RWPE2 (cell line): ENCODE measurements at regions not wholly inside any gene's neighbourhood (a gene's known extent, or its start where the extent isn't known, plus 50 kb on each side); places are given as distances from the start of the nearest gene placed in this dataset.

ENCODE experiments used
- ATAC-seq: fragments of 200-7000 bp; cut with Tn5 transposase; 3 replicates; pipeline ENCODE4 v1.9.1; 2021; ENCODE audit warnings: low read depth
- DNase-seq: peaks from one replicate; pipeline ENCODE4 v3.0.0-alpha.2; 2020; ENCODE audit warnings: low spot score
- H3K27ac ChIP-seq: fragments of 450-650 bp; 2 replicates; pipeline ENCODE4 v1.5.1; 2017; ENCODE audit warnings: mild to moderate bottlenecking; ENCODE audit not compliant: poor library complexity, severe bottlenecking
- H3K27me3 ChIP-seq: fragments of 250-450 bp; sonication (Bioruptor Pico); 2 replicates; pipeline ENCODE4 v1.5.1; 2021; ENCODE audit warnings: mild to moderate bottlenecking, moderate library complexity; ENCODE audit not compliant: insufficient read depth, poor library complexity, severe bottlenecking
- H3K36me3 ChIP-seq: fragments of 250-450 bp; sonication (Bioruptor Pico); 2 replicates; pipeline ENCODE4 v1.5.1; 2020; ENCODE audit warnings: low read depth, mild to moderate bottlenecking, moderate library complexity
- H3K4me1 ChIP-seq: fragments of 250-450 bp; sonication (Bioruptor Pico); 2 replicates; pipeline ENCODE4 v1.5.1; 2021; ENCODE audit warnings: mild to moderate bottlenecking, moderate library complexity; ENCODE audit not compliant: insufficient read depth, poor library complexity, severe bottlenecking
- H3K4me3 ChIP-seq: fragments of 250-450 bp; sonication (Bioruptor Pico); 2 replicates; pipeline ENCODE4 v1.5.1; 2021; ENCODE audit warnings: mild to moderate bottlenecking, moderate library complexity; ENCODE audit not compliant: severe bottlenecking
- H3K9me3 ChIP-seq: fragments of 250-450 bp; sonication (Bioruptor Pico); 2 replicates; pipeline ENCODE4 v1.5.1; 2021; ENCODE audit warnings: mild to moderate bottlenecking, moderate library complexity; ENCODE audit not compliant: severe bottlenecking
- CTCF ChIP-seq: fragments of 450-650 bp; IDR thresholded peaks from one replicate; pipeline ENCODE4 v1.5.1; 2017; ENCODE audit warnings: mild to moderate bottlenecking, moderate library complexity; ENCODE audit not compliant: poor library complexity, severe bottlenecking

GRCh38 chr2:8024506-8024905 is 657.4 kb upstream of the ID2 start:
- no peak for TF ChIP-seq CTCF
- Histone ChIP-seq H3K36me3 (no peaks in the 10 kb centered on the region), H3K4me3 (no peak overlapping the region), H3K27ac (no peak overlapping the region), H3K9me3 (no peaks in the 10 kb centered on the region), H3K4me1 (no peaks in the 10 kb centered on the region), H3K27me3 (no peaks in the 10 kb centered on the region)
- ATAC-seq, result no peak
- no peak for DNase-seq

GRCh38 chr2:8026381-8026780 is 655.5 kb upstream of the ID2 start:
- Histone ChIP-seq H3K4me1 (no peaks in the 10 kb centered on the region), H3K9me3 (no peaks in the 10 kb centered on the region), H3K36me3 (no peaks in the 10 kb centered on the region), H3K27ac (no peak overlapping the region), H3K4me3 (no peak overlapping the region), H3K27me3 (no peaks in the 10 kb centered on the region)
- ATAC-seq, result no peak
- no peak for TF ChIP-seq CTCF
- DNase-seq, result no peak

GRCh38 chr2:8027387-8027786 is 654.5 kb upstream of the ID2 start:
- no peak for TF ChIP-seq CTCF
- Histone ChIP-seq H3K9me3 (no peaks in the 10 kb centered on the region), H3K36me3 (no peaks in the 10 kb centered on the region), H3K4me3 (no peak overlapping the region), H3K27me3 (no peaks in the 10 kb centered on the region), H3K27ac (no peak overlapping the region), H3K4me1 (no peaks in the 10 kb centered on the region)
- ATAC-seq (no peak), DNase-seq (no peak)

- H3K27ac ChIP-seq, result no peak overlapping the region
- TF ChIP-seq CTCF, result no peak
- no peak overlapping the region for H3K4me3 ChIP-seq
- no peaks in the 10 kb centered on the region for H3K36me3 ChIP-seq
- H3K27me3 ChIP-seq, result no peaks in the 10 kb centered on the region
- no peaks in the 10 kb centered on the region for H3K4me1 ChIP-seq
- DNase-seq (no peak), ATAC-seq (no peak)
- H3K9me3 ChIP-seq, result no peaks in the 10 kb centered on the region
These were observed 653.8 kb upstream of the ID2 start for GRCh38 chr2:8028036-8028435.

GRCh38 chr2:8028436-8028835 is 653.4 kb upstream of the ID2 start:
- no peak for TF ChIP-seq CTCF
- DNase-seq (no peak), ATAC-seq (no peak)
- H3K27me3 ChIP-seq, result no peaks in the 10 kb centered on the region
- no peaks in the 10 kb centered on the region for H3K36me3 ChIP-seq
- no peaks in the 10 kb centered on the region for H3K4me1 ChIP-seq
- no peak overlapping the region for H3K27ac ChIP-seq
- no peak overlapping the region for H3K4me3 ChIP-seq
- H3K9me3 ChIP-seq, result no peaks in the 10 kb centered on the region
